ENCODE measurements at regions not wholly inside any gene's neighbourhood (a gene's known extent, or its start where the extent isn't known, plus 50 kb on each side); places are given as distances from the start of the nearest gene placed in this dataset.

GRCh38 chr1:194654956-194655355 lies 1468.5 kb upstream of the B3GALT2 start:
- TF ChIP-seq CTCF (IDR thresholded peaks at IDR 0.05; ENCODE audit: poor library complexity), result no peak
- TF ChIP-seq EZH2 (IDR thresholded peaks at IDR 0.05; ENCODE audit: borderline replicate concordance), result no peak
- no peak for TF ChIP-seq EZH2phosphoT487 (IDR thresholded peaks at IDR 0.05; ENCODE audit: low read depth, severe bottlenecking, unreplicated experiment)
